A549 (cell line): ENCODE measurements at regions not wholly inside any gene's neighbourhood (a gene's known extent, or its start where the extent isn't known, plus 50 kb on each side); places are given as distances from the start of the nearest gene placed in this dataset.
A peak's percentile ranks its signal among the peaks of the same experiment; 100 is the strongest.

Experiments used
- ATAC-seq, 2 experiments: fragments of 200-7000 bp in 1 of 2; fragments of >200 bp in 1 of 2; cut with Nextera tagmentation in 1 of 2; cut with Tn5 transposase in 1 of 2; 3 replicates each; pipeline versions ENCODE4 v1.8.0 to v1.9.1; 2018 to 2020; ENCODE audit warnings: mild to moderate bottlenecking in 1 of 2, moderate library complexity in 1 of 2
- CTCF ChIA-PET: fragments of 300-600 bp; sonication (Branson Sonifier 250); formaldehyde crosslinking; extraction: SDS; loops from one replicate; lab custom pipeline; 2021; ENCODE audit warnings: antibody characterized with exemption, inconsistent platforms; lab: Yijun Ruan, JAX
- POLR2A ChIA-PET: fragments of 350-600 bp; formaldehyde crosslinking; extraction: SDS; loops from one replicate; lab custom pipeline; 2021; ENCODE audit warnings: antibody characterized with exemption, inconsistent platforms; lab: Yijun Ruan, JAX
- DNase-seq, 2 experiments: peaks; one replicate each; pipeline versions ENCODE4 v3.0.0 to v3.0.0-alpha.2; 2011 to 2016; ENCODE audit warnings: low read depth in 1 of 2, low spot score in 1 of 2
- FAIRE-seq: peaks from 2 replicates; lab custom pipeline; 2011; peaks lifted over from hg19 to GRCh38; lab: Jason Lieb, UNC
- H3K27ac ChIP-seq, 2 experiments: fragments of >200 bp; sonication (Bioruptor Twin); formaldehyde crosslinking; 3 replicates each; pipeline ENCODE4 v1.5.1; 2016 to 2017
- H3K4me1 ChIP-seq: fragments of >200 bp; sonication (Bioruptor Twin); formaldehyde crosslinking; 3 replicates; pipeline ENCODE4 v1.6.1; 2016
- H3K4me2 ChIP-seq: fragments of >200 bp; sonication (Bioruptor Twin); formaldehyde crosslinking; 3 replicates; pipeline ENCODE4 v1.6.1; 2016
- H3K4me3 ChIP-seq: fragments of >200 bp; sonication (Bioruptor Twin); formaldehyde crosslinking; 3 replicates; pipeline ENCODE4 v1.5.1; 2016
- H3K9me3 ChIP-seq: fragments of >200 bp; sonication (Bioruptor Twin); formaldehyde crosslinking; 3 replicates; pipeline ENCODE4 v1.6.1; 2016
- BCL3 ChIP-seq: fragments of >200 bp; sonication (Bioruptor Twin); formaldehyde crosslinking; IDR thresholded peaks from 3 replicates; pipeline ENCODE4 v1.6.1; 2016
- CBX2 ChIP-seq: fragments of 200-600 bp; sonication (generic); IDR thresholded peaks from 2 replicates; pipeline ENCODE4 v1.6.1; 2016; ENCODE audit warnings: low read depth, mild to moderate bottlenecking, borderline replicate concordance
- EHF ChIP-seq: fragments of 250-450 bp; sonication (Bioruptor Pico); IDR thresholded peaks from 2 replicates; pipeline ENCODE4 v1.5.0; 2020; ENCODE audit warnings: mild to moderate bottlenecking
- EP300 ChIP-seq, 2 experiments: fragments of >200 bp; sonication (Bioruptor Twin); formaldehyde crosslinking; IDR thresholded peaks; 2 replicates in 1 of 2; 3 replicates in 1 of 2; pipeline ENCODE4 v1.6.1; 2016 to 2017
- ESRRA ChIP-seq: fragments of 150-350 bp; IDR thresholded peaks from 2 replicates; pipeline ENCODE4 v1.6.1; 2014; ENCODE audit warnings: mild to moderate bottlenecking, low read length, borderline replicate concordance
- FOXS1 ChIP-seq: fragments of 250-450 bp; sonication (Bioruptor Pico); IDR thresholded peaks from 2 replicates; pipeline ENCODE4 v1.5.0; 2020; ENCODE audit warnings: mild to moderate bottlenecking, moderate library complexity
- HDAC2 ChIP-seq: fragments of 200-600 bp; sonication (generic); IDR thresholded peaks from 2 replicates; pipeline ENCODE4 v1.6.1; 2016
- HEYL ChIP-seq: fragments of 250-450 bp; sonication (Bioruptor Pico); IDR thresholded peaks from 2 replicates; pipeline ENCODE4 v1.8.0; 2021; ENCODE audit warnings: mild to moderate bottlenecking, moderate library complexity
- HOXA7 ChIP-seq: fragments of 250-450 bp; sonication (Bioruptor Pico); IDR thresholded peaks from 2 replicates; pipeline ENCODE4 v1.5.0; 2020; ENCODE audit warnings: mild to moderate bottlenecking, moderate library complexity
- HOXB13 ChIP-seq: fragments of 250-450 bp; sonication (Bioruptor Pico); IDR thresholded peaks from 2 replicates; pipeline ENCODE4 v1.5.0; 2020; ENCODE audit warnings: low read depth, mild to moderate bottlenecking, moderate library complexity
- KDM5A ChIP-seq: fragments of 200-600 bp; sonication (generic); IDR thresholded peaks from 2 replicates; pipeline ENCODE4 v1.6.1; 2016; ENCODE audit warnings: antibody characterized with exemption, mild to moderate bottlenecking
- MAFK ChIP-seq: fragments of 450-650 bp; IDR thresholded peaks from 2 replicates; pipeline ENCODE4 v1.6.1; 2014; ENCODE audit not compliant: partially characterized antibody
- NFE2L2 ChIP-seq: fragments of 150-350 bp; conservative IDR thresholded peaks from 2 replicates; pipeline ENCODE4 v1.6.1; 2014; ENCODE audit warnings: low read length
- NPAS2 ChIP-seq: fragments of 250-450 bp; sonication (Bioruptor Pico); IDR thresholded peaks from 2 replicates; pipeline ENCODE4 v1.8.0; 2022; ENCODE audit warnings: mild to moderate bottlenecking, moderate library complexity, borderline replicate concordance
- PBX3 ChIP-seq: IDR thresholded peaks from 2 replicates; pipeline ENCODE4 v1.6.1; 2012
- POLR2AphosphoS2 ChIP-seq: conservative IDR thresholded peaks from 2 replicates; pipeline ENCODE4 v1.6.1; 2012; ENCODE audit warnings: low read length, improper control_type of control experiment, inconsistent platforms
- RAD21 ChIP-seq, 2 experiments: fragments of >200 bp in 1 of 2; sonication (Bioruptor Twin) in 1 of 2; formaldehyde crosslinking in 1 of 2; IDR thresholded peaks in 1 of 2; conservative IDR thresholded peaks in 1 of 2; 2 replicates in 1 of 2; 3 replicates in 1 of 2; pipeline ENCODE4 v1.6.1; 2012 to 2018; ENCODE audit warnings: inconsistent platforms in 1 of 2
- REST ChIP-seq: fragments of 200-600 bp; sonication (generic); IDR thresholded peaks from 2 replicates; pipeline ENCODE4 v1.6.1; 2016; ENCODE audit warnings: antibody characterized with exemption, mild to moderate bottlenecking, moderate library complexity
- RNF2 ChIP-seq: fragments of 200-600 bp; sonication (generic); IDR thresholded peaks from 2 replicates; pipeline ENCODE4 v1.6.1; 2016; ENCODE audit warnings: low read depth, mild to moderate bottlenecking, antibody characterized with exemption, moderate library complexity, borderline replicate concordance
- TFCP2L1 ChIP-seq: fragments of 250-450 bp; sonication (Bioruptor Pico); IDR thresholded peaks from 2 replicates; pipeline ENCODE4 v1.5.0; 2021; ENCODE audit warnings: mild to moderate bottlenecking
- ZNF302 ChIP-seq: fragments of 250-450 bp; sonication (Bioruptor Pico); IDR thresholded peaks from 2 replicates; pipeline ENCODE4 v1.9.0; 2021; ENCODE audit warnings: inconsistent platforms, mild to moderate bottlenecking, moderate library complexity
- WGBS: methylation state at CpG from one replicate; pipeline ENCODE4 v1.1.6; 2017; ENCODE audit errors: missing lambda C conversion rate; 5-methylcytosine and 5-hydroxymethylcytosine counted together
- TF ChIP-seq, protein P1 (sequence below): fragments of 250-450 bp; sonication (Bioruptor Pico); IDR thresholded peaks from 2 replicates; pipeline ENCODE4 v1.5.0; 2020; ENCODE audit warnings: low read depth, mild to moderate bottlenecking, moderate library complexity

- CTCF ChIA-PET: no interaction called here
- ATAC-seq (no peak), DNase-seq (no peak), FAIRE-seq (no peak)
- H3K4me1 ChIP-seq: no peaks in the 10 kb centered on the region
- 60% methylated on average over 4 of the region's 4 CpGs for WGBS
- peak; percentile 27 for TF ChIP-seq MAFK
- TF ChIP-seq PBX3: no peak
- TF ChIP-seq, protein P1, sequence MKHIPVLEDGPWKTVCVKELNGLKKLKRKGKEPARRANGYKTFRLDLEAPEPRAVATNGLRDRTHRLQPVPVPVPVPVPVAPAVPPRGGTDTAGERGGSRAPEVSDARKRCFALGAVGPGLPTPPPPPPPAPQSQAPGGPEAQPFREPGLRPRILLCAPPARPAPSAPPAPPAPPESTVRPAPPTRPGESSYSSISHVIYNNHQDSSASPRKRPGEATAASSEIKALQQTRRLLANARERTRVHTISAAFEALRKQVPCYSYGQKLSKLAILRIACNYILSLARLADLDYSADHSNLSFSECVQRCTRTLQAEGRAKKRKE (CRISPR knock-in tag): no peak
- no peak for TF ChIP-seq POLR2AphosphoS2
- TF ChIP-seq REST: no peak
- TF ChIP-seq HOXA7 (CRISPR knock-in tag): no peak
- TF ChIP-seq BCL3: no peak
- no peak for TF ChIP-seq FOXS1
- TF ChIP-seq HEYL (CRISPR knock-in tag): no peak
- TF ChIP-seq HOXB13: no peak
- peak; percentile 50; the same call in 1 of the 2 replicates for TF ChIP-seq NFE2L2
- no peak for TF ChIP-seq EHF (CRISPR knock-in tag)
- TF ChIP-seq NPAS2 (CRISPR knock-in tag): no peak
- no peak for TF ChIP-seq EP300 (IDR thresholded peaks at IDR 0.05)
- TF ChIP-seq ESRRA: no peak
- TF ChIP-seq TFCP2L1: no peak
- peaks cover 3% of the 10 kb centered on the region; the same call in 1 of the 3 replicates for H3K9me3 ChIP-seq
- H3K4me3 ChIP-seq: no peak overlapping the region
- POLR2A ChIA-PET: no interaction called here
- no peak overlapping the region for H3K4me2 ChIP-seq
- no peak overlapping the region for H3K27ac ChIP-seq
These were observed 136.1 kb upstream of the PCBD1 start for GRCh38 chr10:71024490-71024889.

GRCh38 chr10:71025535-71025934, 137.2 kb upstream of the PCBD1 start:
- peaks cover 3% of the 10 kb centered on the region; the same call in 1 of the 3 replicates for H3K9me3 ChIP-seq
- FAIRE-seq (no peak), ATAC-seq (no peak), DNase-seq (no peak)
- no peaks in the 10 kb centered on the region for H3K4me1 ChIP-seq
- no peak overlapping the region for H3K4me2 ChIP-seq
- WGBS: 55% methylated on average over 4 of the region's 4 CpGs
- POLR2A ChIA-PET: no interaction called here
- H3K4me3 ChIP-seq: no peak overlapping the region
- CTCF ChIA-PET: interaction anchor here (0.6 to 1.2 kb wide), 4 partner anchors 9 to 260 kb away, joined by 3 read pairs; no protein-coding TSS in a partner anchor
- TF ChIP-seq EHF (CRISPR knock-in tag): no peak
- no peak for TF ChIP-seq CBX2
- TF ChIP-seq HDAC2: no peak
- no peak for TF ChIP-seq KDM5A
- no peak for TF ChIP-seq RAD21 (conservative IDR thresholded peaks at IDR 0.05 in 1 of 2, IDR thresholded peaks at IDR 0.05 in 1 of 2)
- TF ChIP-seq RNF2: no peak
- no peak for TF ChIP-seq ZNF302 (CRISPR knock-in tag)
- no peak overlapping the region for H3K27ac ChIP-seq
